ENCODE measurements at regions not wholly inside any gene's neighbourhood (a gene's known extent, or its start where the extent isn't known, plus 50 kb on each side); places are given as distances from the start of the nearest gene placed in this dataset.

DNA sequence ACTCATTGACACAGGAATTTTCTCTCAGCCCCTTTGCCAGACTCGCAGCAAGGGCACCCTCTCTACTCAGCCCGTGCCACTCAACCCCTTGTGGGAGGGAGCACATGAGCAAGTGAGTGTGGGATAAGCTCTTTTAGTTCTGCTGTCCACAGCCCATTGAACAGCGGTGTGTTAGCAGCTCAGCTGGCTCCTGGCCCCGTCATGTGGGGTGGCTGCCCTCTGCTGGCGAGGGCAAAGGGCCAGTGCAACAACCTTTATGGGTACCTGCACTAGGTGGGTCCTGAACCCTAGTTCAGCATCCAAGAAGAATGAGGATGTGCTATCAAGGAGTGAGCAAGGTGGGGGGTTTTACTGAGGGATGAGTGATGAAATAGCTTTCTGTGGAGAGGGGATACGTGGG is 85.0 kb upstream of the ZNF81 start:
- no peak overlapping the region for H3K4me3 Mint-ChIP-seq (ENCODE audit: unreplicated experiment)
- no peak overlapping the region for H3K27ac Mint-ChIP-seq (ENCODE audit: unreplicated experiment)
- H3K4me1 Mint-ChIP-seq (ENCODE audit: low read depth, unreplicated experiment) = no peaks in the 10 kb centered on the region
- peak; percentile 40 for DNase-seq
- H3K9me3 Mint-ChIP-seq (ENCODE audit: unreplicated experiment) = no peaks in the 10 kb centered on the region
- TF ChIP-seq, protein P1, sequence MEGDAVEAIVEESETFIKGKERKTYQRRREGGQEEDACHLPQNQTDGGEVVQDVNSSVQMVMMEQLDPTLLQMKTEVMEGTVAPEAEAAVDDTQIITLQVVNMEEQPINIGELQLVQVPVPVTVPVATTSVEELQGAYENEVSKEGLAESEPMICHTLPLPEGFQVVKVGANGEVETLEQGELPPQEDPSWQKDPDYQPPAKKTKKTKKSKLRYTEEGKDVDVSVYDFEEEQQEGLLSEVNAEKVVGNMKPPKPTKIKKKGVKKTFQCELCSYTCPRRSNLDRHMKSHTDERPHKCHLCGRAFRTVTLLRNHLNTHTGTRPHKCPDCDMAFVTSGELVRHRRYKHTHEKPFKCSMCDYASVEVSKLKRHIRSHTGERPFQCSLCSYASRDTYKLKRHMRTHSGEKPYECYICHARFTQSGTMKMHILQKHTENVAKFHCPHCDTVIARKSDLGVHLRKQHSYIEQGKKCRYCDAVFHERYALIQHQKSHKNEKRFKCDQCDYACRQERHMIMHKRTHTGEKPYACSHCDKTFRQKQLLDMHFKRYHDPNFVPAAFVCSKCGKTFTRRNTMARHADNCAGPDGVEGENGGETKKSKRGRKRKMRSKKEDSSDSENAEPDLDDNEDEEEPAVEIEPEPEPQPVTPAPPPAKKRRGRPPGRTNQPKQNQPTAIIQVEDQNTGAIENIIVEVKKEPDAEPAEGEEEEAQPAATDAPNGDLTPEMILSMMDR (IDR thresholded peaks at IDR 0.05; ENCODE audit: partially characterized antibody, unreplicated experiment) = no peak
- no peaks in the 10 kb centered on the region for H3K36me3 Mint-ChIP-seq (ENCODE audit: unreplicated experiment)
- H3K27me3 Mint-ChIP-seq (ENCODE audit: unreplicated experiment) = peaks cover 3% of the 10 kb centered on the region

DNA sequence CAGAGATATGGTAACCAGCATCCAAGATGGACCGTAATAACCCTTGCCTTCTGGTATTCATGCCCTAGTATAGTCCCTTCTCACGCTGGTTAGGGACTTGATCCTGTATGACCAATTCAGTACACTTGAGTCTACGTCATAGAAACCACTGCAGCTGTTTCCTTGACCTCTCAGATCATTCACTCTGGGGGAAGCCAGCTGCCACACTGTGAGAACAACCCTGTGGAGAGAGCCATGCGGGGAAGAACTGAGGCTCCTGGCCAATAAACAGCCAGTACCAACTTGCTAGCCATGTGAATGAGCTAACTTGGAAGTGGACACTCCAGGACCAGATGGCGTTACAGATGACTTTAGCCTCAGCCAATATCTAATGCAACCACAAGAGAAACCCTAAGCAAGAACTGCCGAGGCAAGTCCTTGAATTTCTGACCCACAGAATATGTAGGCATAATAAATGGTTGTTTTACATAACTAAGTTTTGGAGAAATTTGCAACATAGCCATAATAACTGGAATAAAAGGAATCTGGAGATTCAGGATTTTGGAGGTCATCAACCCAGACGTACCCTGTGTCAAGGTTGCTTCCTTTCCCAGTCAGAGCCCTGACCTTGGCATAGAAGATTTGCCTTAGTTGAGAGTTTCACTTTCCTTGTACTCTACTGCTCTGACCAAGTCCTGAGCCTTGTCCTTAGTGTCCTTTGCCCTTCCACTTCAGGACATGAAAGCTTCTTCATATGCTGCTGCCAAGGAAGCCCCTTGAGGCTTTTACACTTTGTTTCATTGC is 87.3 kb upstream of the ZNF81 start:
- Mint-ChIP-seq H3K9me3 (ENCODE audit: unreplicated experiment) (no peaks in the 10 kb centered on the region), H3K27ac (ENCODE audit: unreplicated experiment) (no peak overlapping the region), H3K36me3 (ENCODE audit: unreplicated experiment) (no peaks in the 10 kb centered on the region), H3K4me3 (ENCODE audit: unreplicated experiment) (no peak overlapping the region), H3K27me3 (ENCODE audit: unreplicated experiment) (peaks cover 1% of the 10 kb centered on the region), H3K4me1 (ENCODE audit: low read depth, unreplicated experiment) (no peaks in the 10 kb centered on the region)
- TF ChIP-seq, protein P1 (IDR thresholded peaks at IDR 0.05; ENCODE audit: partially characterized antibody, unreplicated experiment) = no peak
- DNase-seq = no peak

DNA sequence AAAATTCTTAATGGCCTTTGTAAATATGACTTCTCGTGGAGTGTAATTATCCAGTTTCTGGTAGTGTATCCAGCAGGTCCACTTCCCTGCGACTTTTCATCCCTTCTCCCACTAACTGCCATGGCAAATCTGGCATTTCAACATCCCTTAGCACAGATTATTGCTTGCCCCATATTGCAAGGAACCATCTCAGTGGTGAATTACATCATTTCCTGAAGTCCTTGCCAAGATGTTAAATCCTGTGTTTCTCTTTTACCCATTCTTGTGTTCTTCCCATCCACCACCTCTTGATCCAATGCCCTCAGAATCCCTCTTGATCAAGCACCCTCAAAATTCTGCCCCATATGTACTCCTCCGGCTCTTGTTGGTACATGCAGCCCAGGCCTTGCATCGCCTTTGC is 88.1 kb upstream of the ZNF81 start:
- no peaks in the 10 kb centered on the region for H3K9me3 Mint-ChIP-seq (ENCODE audit: unreplicated experiment)
- peaks cover 1% of the 10 kb centered on the region for H3K27me3 Mint-ChIP-seq (ENCODE audit: unreplicated experiment)
- no peak for DNase-seq
- H3K4me3 Mint-ChIP-seq (ENCODE audit: unreplicated experiment) = no peak overlapping the region
- TF ChIP-seq, protein P1 (IDR thresholded peaks at IDR 0.05; ENCODE audit: partially characterized antibody, unreplicated experiment) = no peak
- no peaks in the 10 kb centered on the region for H3K36me3 Mint-ChIP-seq (ENCODE audit: unreplicated experiment)
- H3K27ac Mint-ChIP-seq (ENCODE audit: unreplicated experiment) = no peak overlapping the region
- H3K4me1 Mint-ChIP-seq (ENCODE audit: low read depth, unreplicated experiment) = no peaks in the 10 kb centered on the region

DNA sequence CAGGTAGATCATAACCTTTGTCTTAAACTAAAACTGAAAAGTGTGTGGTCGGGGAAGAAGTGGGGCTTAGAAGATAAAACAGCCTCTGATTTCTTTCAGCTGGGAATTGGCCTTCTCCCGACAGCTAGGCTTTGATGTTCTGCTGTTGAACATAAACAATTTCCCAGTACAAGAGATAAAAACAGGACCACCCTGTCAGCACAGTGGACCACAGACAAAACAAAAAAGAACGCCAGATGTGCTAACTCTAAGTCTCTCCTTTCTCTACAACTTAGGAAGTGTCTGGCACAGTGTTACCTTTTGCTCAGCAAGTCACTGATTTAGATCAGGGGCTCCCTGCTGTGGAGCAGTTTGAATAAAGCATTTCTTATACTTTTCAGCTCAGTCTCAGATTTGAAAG is 87.5 kb upstream of the UXT start:
- Mint-ChIP-seq H3K4me3 (ENCODE audit: unreplicated experiment) (no peak overlapping the region), H3K4me1 (ENCODE audit: low read depth, unreplicated experiment) (no peaks in the 10 kb centered on the region), H3K27ac (ENCODE audit: unreplicated experiment) (no peak overlapping the region), H3K36me3 (ENCODE audit: unreplicated experiment) (no peaks in the 10 kb centered on the region), H3K27me3 (ENCODE audit: unreplicated experiment) (peaks cover 1% of the 10 kb centered on the region), H3K9me3 (ENCODE audit: unreplicated experiment) (no peaks in the 10 kb centered on the region)
- DNase-seq = no peak
- TF ChIP-seq, protein P1 (IDR thresholded peaks at IDR 0.05; ENCODE audit: partially characterized antibody, unreplicated experiment) = no peak

DNA sequence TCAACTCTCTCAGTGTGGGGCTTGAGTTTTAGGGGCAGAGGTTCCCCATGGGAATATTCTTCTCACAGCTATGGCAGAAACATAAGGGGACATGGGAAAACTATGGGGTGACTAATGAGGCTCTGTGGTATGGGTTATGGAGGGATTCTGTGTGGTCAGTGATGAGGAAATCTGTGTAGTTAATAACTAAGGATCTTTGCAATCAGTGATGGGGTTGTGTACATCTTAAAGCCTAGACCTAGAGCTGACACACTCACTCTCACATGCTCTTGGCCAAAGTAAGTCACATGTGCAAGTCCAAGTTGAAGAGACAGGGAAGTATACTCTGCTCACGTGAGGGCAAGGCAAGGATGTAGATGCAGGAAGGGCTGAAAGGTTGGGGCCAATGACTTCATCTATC is 86.4 kb upstream of the UXT start:
- TF ChIP-seq, protein P1 (IDR thresholded peaks at IDR 0.05; ENCODE audit: partially characterized antibody, unreplicated experiment) = no peak
- DNase-seq = no peak
- Mint-ChIP-seq H3K9me3 (ENCODE audit: unreplicated experiment) (no peaks in the 10 kb centered on the region), H3K4me3 (ENCODE audit: unreplicated experiment) (no peak overlapping the region), H3K27ac (ENCODE audit: unreplicated experiment) (no peak overlapping the region), H3K4me1 (ENCODE audit: low read depth, unreplicated experiment) (no peaks in the 10 kb centered on the region), H3K36me3 (ENCODE audit: unreplicated experiment) (no peaks in the 10 kb centered on the region), H3K27me3 (ENCODE audit: unreplicated experiment) (peaks cover 1% of the 10 kb centered on the region)
